DOHH2 (cell line): ENCODE measurements at regions not wholly inside any gene's neighbourhood (a gene's known extent, or its start where the extent isn't known, plus 50 kb on each side); places are given as distances from the start of the nearest gene placed in this dataset.

ENCODE experiments used
- EZH2phosphoT487 ChIP-seq: fragments of 200-600 bp; sonication (generic); IDR thresholded peaks from 2 replicates; pipeline ENCODE4 v1.6.1; 2017; ENCODE audit warnings: borderline replicate concordance, mild to moderate bottlenecking, antibody characterized with exemption, low read length, moderate library complexity, mixed read lengths
- TF ChIP-seq, protein P1 (sequence below): fragments of 200-600 bp; sonication (generic); IDR thresholded peaks from one replicate; pipeline ENCODE4 v1.5.1; 2014; ENCODE audit warnings: antibody characterized with exemption, mild to moderate bottlenecking, low read depth, low read length; ENCODE audit not compliant: poor library complexity, severe bottlenecking

DNA sequence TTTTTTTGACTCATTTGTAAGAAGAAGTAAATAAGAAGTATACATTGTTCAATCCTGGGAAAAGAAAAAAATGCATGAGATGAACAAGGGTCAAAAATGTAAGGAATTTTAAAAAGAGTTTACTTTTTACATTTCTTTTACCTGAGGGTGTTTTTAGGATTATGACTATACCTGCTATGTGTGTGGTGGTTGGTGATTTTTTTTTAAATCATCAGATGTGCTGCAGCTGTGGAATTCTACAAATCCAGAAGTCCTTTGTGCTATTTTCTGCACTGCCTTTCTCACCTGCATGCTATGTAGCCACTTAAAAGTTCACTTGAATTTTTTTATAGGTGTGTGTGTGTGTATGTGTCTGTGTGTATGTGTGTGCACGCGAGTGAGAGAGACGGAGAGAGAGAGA lies 185.3 kb downstream of the FAT3 start:
- TF ChIP-seq, protein P1, sequence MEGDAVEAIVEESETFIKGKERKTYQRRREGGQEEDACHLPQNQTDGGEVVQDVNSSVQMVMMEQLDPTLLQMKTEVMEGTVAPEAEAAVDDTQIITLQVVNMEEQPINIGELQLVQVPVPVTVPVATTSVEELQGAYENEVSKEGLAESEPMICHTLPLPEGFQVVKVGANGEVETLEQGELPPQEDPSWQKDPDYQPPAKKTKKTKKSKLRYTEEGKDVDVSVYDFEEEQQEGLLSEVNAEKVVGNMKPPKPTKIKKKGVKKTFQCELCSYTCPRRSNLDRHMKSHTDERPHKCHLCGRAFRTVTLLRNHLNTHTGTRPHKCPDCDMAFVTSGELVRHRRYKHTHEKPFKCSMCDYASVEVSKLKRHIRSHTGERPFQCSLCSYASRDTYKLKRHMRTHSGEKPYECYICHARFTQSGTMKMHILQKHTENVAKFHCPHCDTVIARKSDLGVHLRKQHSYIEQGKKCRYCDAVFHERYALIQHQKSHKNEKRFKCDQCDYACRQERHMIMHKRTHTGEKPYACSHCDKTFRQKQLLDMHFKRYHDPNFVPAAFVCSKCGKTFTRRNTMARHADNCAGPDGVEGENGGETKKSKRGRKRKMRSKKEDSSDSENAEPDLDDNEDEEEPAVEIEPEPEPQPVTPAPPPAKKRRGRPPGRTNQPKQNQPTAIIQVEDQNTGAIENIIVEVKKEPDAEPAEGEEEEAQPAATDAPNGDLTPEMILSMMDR, result no peak
- no peak for TF ChIP-seq EZH2phosphoT487
